Smooth muscle cell (in vitro differentiated cells): ENCODE measurements at regions not wholly inside any gene's neighbourhood (a gene's known extent, or its start where the extent isn't known, plus 50 kb on each side); places are given as distances from the start of the nearest gene placed in this dataset.

Experiments
- DNase-seq: peaks from one replicate; lab custom pipeline; 2025; ENCODE audit not compliant: unreplicated experiment; lab: John Stamatoyannopoulos, UW
- H2AFZ ChIP-seq: fragments of 200-600 bp; sonication (generic); 2 replicates; pipeline ENCODE4 v1.6.0; 2016; ENCODE audit warnings: antibody characterized with exemption, low read depth, mild to moderate bottlenecking
- H3F3A ChIP-seq: fragments of 200-600 bp; sonication (generic); 2 replicates; pipeline ENCODE4 v1.6.0; 2017; ENCODE audit warnings: antibody characterized with exemption, low read depth
- H3K27ac ChIP-seq: fragments of 200-600 bp; sonication (generic); 2 replicates; pipeline ENCODE4 v1.5.1; 2016; ENCODE audit warnings: low read depth, mild to moderate bottlenecking
- H3K27me3 ChIP-seq: fragments of 200-600 bp; sonication (generic); 2 replicates; pipeline ENCODE4 v1.6.1; 2016; ENCODE audit warnings: low read depth, mild to moderate bottlenecking
- H3K36me3 ChIP-seq: fragments of 200-600 bp; sonication (generic); 2 replicates; pipeline ENCODE4 v1.5.1; 2016; ENCODE audit warnings: low read depth
- H3K4me1 ChIP-seq: fragments of 200-600 bp; sonication (generic); 2 replicates; pipeline ENCODE4 v1.5.1; 2016; ENCODE audit warnings: low read depth
- H3K4me2 ChIP-seq: fragments of 200-600 bp; sonication (generic); 2 replicates; pipeline ENCODE4 v1.6.0; 2016; ENCODE audit warnings: mild to moderate bottlenecking
- H3K4me3 ChIP-seq: fragments of 200-600 bp; sonication (generic); 2 replicates; pipeline ENCODE4 v1.5.1; 2016; ENCODE audit warnings: mild to moderate bottlenecking
- H3K79me2 ChIP-seq: fragments of 200-600 bp; sonication (generic); 2 replicates; pipeline ENCODE4 v1.6.0; 2016; ENCODE audit warnings: low read depth, mild to moderate bottlenecking
- H3K9ac ChIP-seq: fragments of 200-600 bp; sonication (generic); 2 replicates; pipeline ENCODE4 v1.6.0; 2016; ENCODE audit warnings: low read depth
- H3K9me3 ChIP-seq: fragments of 200-600 bp; sonication (generic); replicated peaks from 2 replicates; pipeline ENCODE4 v1.5.1; 2016; ENCODE audit warnings: low read depth
- H4K20me1 ChIP-seq: fragments of 200-600 bp; sonication (generic); 2 replicates; pipeline ENCODE4 v1.6.0; 2016; ENCODE audit warnings: low read depth
- CTCF ChIP-seq: fragments of 200-600 bp; sonication (generic); IDR thresholded peaks from 2 replicates; pipeline ENCODE4 v1.5.1; 2017; ENCODE audit warnings: borderline replicate concordance, mild to moderate bottlenecking, antibody characterized with exemption; ENCODE audit not compliant: insufficient read depth, poor library complexity, severe bottlenecking
- WGBS: methylation state at CpG from one replicate; pipeline ENCODE4 v1.1.7; 2016; ENCODE audit warnings: low lambda C conversion rate; 5-methylcytosine and 5-hydroxymethylcytosine counted together

GRCh38 chr7:68485253-68485917 lies 1112.9 kb upstream of the AUTS2 start:
- no peaks in the 10 kb centered on the region for H4K20me1 ChIP-seq
- H3K36me3 ChIP-seq, result no peaks in the 10 kb centered on the region
- peaks cover 11% of the 10 kb centered on the region for H3K27me3 ChIP-seq
- H2AFZ ChIP-seq, result no peak overlapping the region
- 100% methylated on average over 1 of the region's 2 CpGs for WGBS
- H3K4me3 ChIP-seq, result no peak overlapping the region
- H3K27ac ChIP-seq, result no peak overlapping the region
- DNase-seq, result no peak
- no peak overlapping the region for H3K4me2 ChIP-seq
- no peaks in the 10 kb centered on the region for H3K4me1 ChIP-seq
- no peak for TF ChIP-seq CTCF
- no peak overlapping the region for H3K9ac ChIP-seq
- no peaks in the 10 kb centered on the region for H3F3A ChIP-seq
- H3K9me3 ChIP-seq, result no peaks in the 10 kb centered on the region
- H3K79me2 ChIP-seq, result no peaks in the 10 kb centered on the region

DNA sequence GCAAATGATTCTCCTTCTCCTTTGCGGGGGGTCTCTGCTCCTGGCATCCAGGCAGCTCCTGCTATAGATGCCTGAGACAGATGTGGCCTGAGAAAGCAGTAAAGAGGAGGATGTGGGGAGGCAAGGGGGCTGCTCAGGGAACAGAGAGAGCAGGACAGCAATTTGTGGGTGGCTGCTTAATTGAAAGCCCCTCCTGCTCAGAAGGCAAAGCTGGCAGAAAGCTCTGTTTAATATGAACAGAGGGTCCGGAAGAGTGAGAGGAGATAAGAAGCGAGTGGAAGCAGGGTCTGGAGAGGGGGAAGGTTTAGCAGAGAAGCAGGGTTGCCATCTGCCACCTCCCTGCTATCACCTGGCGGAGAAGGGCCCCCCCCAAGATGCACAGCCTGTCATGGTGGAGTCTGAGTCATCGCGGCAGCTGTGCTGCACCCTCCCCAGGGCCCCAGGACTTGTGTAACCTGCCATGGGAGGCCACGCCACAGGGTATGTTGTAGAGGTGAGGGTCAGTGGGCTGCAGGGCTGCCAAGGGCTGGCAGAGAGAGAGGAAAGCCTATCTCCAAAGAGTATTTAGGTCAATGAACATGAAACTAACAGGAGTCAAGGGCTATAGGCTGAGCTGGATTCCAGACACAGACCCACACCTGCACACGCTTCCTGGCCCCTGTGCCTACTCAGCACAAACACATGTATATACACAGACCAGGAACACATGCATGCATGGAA lies 1109.8 kb upstream of the AUTS2 start:
- 84% methylated on average over 8 of the region's 8 CpGs for WGBS

GRCh38 chr7:68491523-68492358 lies 1106.5 kb upstream of the AUTS2 start:
- no peak for TF ChIP-seq CTCF
- no peak overlapping the region for H3K4me3 ChIP-seq
- no peak for DNase-seq
- no peak overlapping the region for H2AFZ ChIP-seq
- no peaks in the 10 kb centered on the region for H3K36me3 ChIP-seq
- peaks cover 14% of the 10 kb centered on the region for H3K27me3 ChIP-seq
- no peak overlapping the region for H3K4me2 ChIP-seq
- no peak overlapping the region for H3K27ac ChIP-seq
- H3F3A ChIP-seq, result no peaks in the 10 kb centered on the region
- no peaks in the 10 kb centered on the region for H3K79me2 ChIP-seq
- WGBS, result 88% methylated on average over 2 of the region's 2 CpGs
- H4K20me1 ChIP-seq, result no peaks in the 10 kb centered on the region
- no peaks in the 10 kb centered on the region for H3K4me1 ChIP-seq
- no peaks in the 10 kb centered on the region for H3K9me3 ChIP-seq
- H3K9ac ChIP-seq, result no peak overlapping the region

More for the DNA sequence above, 1109.8 kb upstream of the AUTS2 start:
- no peak overlapping the region for H3K4me3 ChIP-seq
- DNase-seq, result no peak
- no peaks in the 10 kb centered on the region for H4K20me1 ChIP-seq
- no peaks in the 10 kb centered on the region for H3K9me3 ChIP-seq
- no peaks in the 10 kb centered on the region for H3K79me2 ChIP-seq
- H3K36me3 ChIP-seq, result no peaks in the 10 kb centered on the region
- H3F3A ChIP-seq, result no peaks in the 10 kb centered on the region
- H3K4me2 ChIP-seq, result no peak overlapping the region
- H2AFZ ChIP-seq, result no peak overlapping the region
- no peak for TF ChIP-seq CTCF
- no peak overlapping the region for H3K27ac ChIP-seq
- no peaks in the 10 kb centered on the region for H3K4me1 ChIP-seq
- H3K9ac ChIP-seq, result no peak overlapping the region
- peaks cover 18% of the 10 kb centered on the region for H3K27me3 ChIP-seq
